NOMO-1 treated with DMSO at 0.1 percent for 48 hours (cell line): ENCODE measurements at regions not wholly inside any gene's neighbourhood (a gene's known extent, or its start where the extent isn't known, plus 50 kb on each side); places are given as distances from the start of the nearest gene placed in this dataset.
A peak's percentile ranks its signal among the peaks of the same experiment; 100 is the strongest.

Source experiments
- DNase-seq: peaks from one replicate; lab custom pipeline; 2025; ENCODE audit not compliant: unreplicated experiment; lab: John Stamatoyannopoulos, UW

DNA sequence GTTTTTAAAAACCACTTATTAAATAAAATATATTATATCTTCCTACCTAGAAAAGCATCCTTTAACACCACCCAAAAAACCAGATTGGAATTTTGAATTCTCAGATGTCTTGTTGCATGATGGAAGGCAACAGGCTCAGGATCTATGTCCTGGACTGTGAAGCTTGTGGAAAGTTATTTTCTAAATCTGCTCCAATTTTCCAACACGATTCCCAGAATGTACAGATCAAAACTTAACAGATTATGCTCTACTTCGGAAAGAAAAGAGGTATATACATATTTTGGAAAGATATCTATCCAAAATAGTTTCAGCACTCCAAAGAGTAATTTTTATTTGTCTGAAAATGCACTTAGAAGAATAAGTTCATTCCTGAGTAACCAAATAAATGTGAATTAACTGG lies 291.7 kb upstream of the EMCN start:
- no peak for DNase-seq

DNA sequence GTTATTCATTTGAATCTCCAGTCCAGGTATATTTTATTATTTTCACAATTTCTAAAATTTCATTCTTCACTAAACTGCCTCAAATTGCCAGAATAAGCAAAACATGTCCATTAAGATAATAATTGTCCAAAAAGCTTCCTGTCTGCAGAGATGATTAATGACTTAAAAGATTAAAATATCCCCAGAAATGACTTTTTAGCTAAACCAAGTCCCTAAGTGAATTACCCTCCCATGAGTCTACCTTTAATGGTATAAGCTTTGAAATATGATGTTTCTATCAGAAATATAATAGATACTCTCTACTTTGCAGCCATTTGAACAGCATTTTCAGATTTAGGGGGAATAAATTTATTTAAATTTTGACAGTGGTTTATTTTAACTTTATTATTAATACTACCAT lies 289.2 kb upstream of the EMCN start:
- DNase-seq: no peak

DNA sequence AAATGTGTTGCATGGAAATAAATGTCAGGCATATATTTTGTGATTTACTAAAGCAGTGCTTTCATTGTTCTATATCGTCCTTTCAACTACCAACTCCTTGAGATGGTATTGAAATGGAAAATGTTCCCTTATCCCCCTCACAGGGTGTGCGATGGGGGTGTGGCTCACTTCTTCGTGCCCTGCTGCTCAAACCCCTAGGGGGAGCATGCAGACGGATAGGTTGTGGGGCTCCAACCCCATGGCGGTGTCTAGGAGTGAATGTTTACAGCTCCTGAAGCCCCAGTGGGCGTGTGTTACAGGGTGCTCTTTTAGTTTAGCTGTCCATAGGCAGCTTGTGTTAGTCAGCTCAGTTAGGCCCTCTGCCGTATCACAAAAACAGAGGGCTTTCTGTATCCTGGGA lies 287.7 kb upstream of the EMCN start:
- DNase-seq: no peak

DNA sequence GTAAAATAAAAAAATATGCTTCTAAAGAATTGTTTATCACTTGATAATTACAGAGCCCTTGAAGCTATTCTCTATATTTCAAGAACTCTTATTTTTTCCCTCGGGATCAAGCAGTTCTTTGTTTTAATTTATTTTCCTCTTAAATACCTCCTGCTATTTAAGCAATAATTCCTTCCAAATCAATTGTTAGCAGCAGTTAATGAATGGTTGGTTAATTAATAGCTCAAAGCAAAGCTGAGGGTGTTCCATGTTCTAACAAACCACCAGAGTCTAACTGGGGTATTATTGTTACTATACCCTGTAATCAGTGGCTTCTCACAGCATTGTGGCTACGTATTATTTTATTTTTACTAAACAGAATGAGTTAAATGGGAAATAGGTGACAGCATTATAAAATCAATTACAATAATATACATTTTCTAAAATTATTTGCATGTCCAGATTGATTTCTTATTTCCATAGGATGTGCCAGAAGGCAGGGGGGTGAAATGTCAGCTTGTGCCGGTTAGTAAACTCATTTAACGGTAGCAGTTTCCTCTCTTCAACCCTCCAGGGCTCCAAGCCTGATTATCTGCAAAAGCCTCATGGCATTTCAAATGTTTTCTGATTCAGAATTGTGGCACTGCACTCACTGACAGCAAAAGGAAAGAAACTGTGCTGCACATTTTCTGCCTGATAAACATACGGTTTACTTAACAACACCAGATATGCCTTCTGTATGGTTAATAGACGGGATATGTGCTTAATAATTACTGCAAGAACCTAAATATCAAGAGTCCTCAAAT lies 286.9 kb upstream of the EMCN start:
- no peak for DNase-seq

DNA sequence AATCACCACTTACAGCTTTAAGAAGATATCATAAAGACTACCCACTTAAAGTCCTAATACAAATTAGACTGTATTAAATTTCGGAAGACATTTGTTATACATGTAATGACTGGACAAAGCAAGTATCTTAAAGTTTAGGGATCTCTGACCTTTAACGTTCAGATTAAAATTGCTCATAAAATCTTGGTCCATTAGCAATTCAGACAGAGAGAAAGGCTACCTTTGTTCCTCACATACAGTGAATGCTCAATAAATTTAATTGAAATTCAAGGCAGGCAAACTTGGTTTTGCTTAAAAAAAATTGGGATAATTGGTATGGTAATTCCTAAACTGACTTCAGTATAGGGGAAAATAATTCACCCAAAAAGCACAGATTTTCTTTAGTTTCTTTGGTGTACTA lies 285.9 kb upstream of the EMCN start:
- no peak for DNase-seq

DNA sequence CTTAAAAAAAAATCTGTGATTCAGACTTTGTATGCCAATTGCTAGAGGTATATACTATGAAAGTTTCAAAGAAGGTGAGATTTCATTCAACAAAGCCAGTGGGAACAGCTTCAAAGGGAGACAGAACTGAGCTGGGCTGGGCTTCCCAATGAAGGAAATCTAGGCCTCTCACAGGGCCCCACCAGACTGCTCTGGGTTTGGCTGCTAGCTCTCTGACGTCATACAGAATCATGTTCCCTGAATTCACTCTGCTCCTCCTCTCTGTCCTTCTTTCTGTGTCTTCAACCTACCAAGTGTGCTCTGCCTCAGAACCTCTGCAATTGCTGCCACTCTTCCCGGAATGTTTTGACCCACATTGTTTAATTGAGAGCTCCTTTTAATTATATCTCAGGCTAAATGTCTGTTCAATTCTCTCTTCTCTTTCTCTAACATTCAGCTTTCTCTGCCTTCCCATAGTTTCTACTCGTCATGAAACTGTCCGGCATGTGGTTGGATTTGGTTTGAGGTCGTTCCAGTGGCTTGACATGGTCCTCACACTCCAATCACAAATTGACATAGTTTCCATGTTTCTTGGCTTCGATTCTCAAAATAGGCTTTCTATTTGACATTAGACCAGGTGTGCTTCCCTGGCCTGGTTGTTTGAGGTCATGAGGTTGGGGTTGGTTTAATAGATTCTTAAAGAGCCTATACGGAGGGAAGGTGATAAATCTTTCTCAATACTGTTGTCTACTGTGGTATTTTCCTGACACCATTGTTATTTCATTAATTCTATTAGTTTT lies 282.1 kb upstream of the EMCN start:
- DNase-seq: no peak

DNA sequence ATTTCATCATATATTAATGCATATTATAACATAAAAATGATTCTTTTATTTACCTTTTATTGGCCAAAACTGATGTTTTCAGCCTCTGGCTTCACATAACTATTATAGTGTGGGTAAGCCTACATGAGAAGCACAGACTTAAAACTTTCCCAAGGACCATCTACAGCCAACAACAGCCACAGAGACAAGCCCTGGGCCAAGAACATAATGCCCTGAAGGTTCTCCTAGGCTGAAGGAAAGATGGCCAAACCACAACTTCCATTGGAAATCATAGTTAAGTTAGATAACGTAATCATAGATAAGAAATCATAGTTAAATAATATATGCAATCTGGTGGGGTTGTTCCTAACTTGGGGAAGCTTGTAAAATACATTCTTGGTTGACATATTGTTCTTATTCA lies 280.0 kb upstream of the EMCN start:
- DNase-seq: no peak

DNA sequence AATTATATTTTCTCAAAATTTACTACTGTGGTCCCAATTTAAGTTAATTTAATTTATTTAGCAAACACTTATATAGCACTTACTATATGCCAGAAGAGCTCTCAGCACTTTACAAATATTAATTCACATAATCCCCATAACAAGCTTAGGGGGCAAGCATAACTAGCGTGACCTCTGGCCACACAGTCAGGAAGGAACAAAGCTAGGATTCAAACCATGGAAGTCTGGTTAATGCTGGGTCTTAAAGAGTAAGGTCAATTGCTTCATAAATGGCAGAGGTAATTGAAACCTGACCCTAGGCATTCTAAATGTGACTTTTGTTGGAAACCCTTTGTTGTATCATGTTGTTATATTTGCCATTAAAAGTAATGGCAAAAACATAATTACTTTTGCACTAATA lies 279.5 kb upstream of the EMCN start:
- no peak for DNase-seq

DNA sequence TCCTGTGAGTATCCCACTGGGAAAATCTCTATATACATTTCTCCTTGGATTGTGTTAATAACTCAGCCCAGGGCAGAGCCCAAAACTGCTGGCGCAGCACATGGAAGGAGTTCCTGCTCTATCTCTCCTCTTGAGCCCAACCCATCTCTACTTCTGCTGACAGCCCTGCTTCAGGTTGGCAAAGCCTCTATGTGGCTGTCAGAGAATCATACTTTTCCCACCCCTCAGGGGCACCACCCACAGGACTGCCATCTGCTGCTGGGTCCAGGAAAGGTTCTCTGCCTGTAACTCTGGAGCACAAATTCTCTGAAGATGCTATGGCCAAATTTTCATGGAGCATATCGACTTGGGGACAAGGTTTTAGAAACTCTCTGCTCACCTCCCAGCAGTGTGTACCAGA lies 278.5 kb upstream of the EMCN start:
- no peak for DNase-seq

DNA sequence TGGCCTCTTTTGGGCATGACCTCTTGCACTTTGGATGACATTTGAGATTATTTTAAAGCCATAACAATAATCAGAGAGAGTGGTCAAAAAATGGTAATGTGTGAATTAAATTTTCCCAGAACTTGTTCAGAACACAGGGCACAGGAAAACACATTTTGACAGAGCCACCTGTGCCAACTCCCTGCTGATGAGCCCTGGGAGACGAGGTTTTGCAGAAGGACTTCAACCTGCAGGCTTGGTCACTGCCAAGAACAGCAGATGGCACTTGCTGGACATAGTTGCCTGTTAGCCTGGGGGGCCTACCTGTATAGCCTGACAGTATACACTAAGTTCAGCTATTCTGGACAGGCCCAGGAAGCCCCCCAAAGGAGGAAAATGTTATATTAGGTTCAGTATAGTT lies 277.8 kb upstream of the EMCN start:
- no peak for DNase-seq

DNA sequence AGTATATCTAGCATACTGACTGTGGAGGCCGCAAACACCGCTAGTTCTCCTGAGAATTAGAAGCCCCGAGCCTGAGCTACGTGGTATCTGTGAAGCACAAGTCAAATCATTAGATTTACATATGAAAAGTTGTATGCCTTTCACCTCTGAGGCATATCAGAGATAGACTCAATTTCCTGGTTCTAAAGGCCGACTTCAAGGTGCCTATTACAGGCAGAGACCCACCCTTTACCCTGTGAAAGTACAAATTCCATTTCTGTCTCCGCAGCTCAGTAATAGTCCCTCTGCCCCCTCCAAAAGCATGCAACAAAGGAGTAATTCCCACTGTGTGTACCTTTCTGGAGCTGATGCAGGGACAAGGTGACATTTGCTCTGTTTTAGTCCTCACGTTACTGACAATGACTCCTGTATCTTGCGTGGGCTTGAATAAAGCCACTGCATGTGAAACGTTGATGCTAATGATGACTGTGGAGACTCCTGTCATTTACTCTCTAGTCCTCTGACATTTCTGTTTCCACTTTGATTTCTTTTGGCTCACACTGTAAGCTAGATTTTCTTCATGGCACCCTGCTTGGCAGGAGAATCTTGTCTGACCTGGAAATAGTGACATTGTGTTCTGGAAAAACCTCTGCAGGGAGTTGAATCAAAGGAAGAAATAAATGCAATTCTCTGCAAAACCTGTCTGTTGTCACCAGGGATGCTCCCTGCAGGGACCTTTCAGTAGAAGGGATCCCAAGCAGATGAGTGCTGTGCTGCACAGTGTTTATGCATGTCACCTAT lies 273.2 kb upstream of the EMCN start:
- no peak for DNase-seq

DNA sequence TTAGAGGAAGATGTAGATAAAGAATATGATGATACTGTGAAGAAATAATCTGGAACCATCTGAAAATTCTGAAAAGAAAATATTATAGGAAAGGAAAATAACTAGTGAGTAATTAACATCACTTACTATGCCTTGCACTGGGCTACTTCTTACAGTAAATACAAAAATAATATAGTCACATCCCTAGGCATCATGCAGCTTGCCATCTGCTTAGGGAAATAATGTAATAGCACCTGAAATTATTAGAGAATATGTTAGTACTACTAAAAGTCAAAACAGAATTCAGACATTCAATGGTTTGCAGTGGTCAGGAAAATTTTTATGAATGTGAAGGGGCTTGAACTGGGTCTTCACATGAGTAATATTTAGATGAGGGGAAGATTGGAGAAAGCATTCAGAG lies 272.2 kb upstream of the EMCN start:
- DNase-seq: no peak

DNA sequence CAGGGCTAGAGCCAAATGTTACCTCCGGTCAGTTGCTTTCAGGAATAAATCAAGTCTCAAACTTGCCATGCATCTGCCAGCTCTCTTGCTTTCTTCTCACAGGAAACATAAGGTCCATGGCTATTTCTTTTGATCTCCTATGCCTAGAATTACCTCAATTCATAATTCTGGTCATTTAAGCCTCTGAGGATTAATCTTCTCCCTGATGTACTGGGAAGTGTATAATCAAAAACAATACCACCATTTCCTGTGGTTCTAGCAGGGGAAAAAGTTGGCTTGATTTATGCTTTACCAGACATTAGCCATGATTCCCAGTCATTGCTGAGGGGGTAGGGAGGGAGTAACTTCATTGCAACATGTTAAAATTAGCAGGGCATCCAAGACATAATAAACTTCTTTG lies 268.7 kb upstream of the EMCN start:
- no peak for DNase-seq

DNA sequence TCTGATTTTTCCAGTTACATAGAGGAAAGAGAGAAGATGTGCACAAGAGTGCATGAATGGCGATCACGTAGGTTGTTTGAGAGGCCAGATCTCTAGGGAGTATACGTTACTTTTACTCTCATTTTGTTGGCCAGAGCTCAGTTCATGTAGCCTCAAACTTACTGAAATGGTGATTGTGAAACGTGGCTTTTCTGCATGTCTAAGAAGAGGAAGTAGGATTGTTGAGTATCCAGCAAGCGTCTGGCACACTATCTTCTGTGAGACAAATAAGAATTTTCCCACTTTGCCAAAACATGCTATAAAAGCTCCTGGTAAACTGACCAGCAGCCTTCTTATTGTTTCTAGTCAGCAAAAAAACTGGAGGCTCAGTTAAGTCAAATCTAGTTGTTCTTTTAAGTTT lies 264.5 kb upstream of the EMCN start:
- peak; percentile 78 for DNase-seq

DNA sequence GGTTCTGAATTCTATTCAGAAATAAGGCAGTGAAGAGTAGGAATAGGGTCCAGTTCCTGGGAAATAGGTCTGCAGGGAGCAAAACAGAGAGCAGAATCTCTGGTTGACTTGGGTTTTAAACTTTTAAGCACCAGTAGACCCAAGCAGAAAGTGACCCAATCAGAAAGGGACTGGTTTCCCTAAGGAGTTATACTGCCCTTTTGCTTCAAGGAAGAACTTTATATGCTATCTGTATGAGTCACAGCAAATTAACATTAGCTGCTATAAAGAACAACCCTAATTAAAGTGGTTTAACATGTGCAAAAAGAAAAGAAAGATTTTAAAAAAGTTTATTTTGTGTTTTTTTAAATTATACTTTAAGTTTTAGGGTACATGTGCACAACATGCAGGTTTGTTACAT lies 263.6 kb upstream of the EMCN start:
- no peak for DNase-seq

DNA sequence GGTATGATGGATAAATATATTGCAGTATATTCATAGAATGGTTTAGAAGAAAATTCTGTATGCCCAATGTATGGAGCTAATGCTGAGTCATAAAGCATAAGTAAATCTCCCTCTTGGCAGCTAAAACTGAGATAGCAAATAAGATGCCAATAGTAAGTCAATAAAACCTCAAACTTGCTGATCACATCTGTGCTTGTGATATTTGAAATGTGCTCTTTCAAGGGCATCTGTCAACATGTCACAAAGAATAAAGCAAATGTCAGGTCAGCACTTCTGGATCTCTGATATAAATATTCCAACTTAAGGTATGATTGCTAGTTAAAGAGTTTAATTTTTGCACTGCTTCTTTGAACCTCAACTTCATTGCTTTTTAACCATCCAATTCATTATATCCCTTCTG lies 262.3 kb upstream of the EMCN start:
- DNase-seq: no peak

DNA sequence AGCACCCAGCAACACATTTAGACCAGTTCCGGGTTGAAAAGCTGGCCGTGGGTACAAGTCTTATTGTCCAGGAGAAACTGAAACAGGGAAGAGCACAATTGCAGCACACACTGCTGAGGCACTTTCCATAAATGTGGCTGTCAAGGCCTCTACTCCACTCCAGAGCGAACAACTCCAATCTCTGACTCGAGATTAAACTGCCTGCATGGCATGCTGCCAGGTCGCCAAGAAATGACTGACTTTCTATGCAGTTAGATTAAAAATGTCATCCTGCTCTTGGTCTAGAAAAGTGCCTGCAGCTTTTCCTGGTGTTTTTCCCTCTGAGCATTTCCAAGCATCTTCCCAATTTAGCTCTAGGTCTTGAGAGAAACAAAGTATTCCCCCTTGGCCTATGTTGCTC lies 260.6 kb upstream of the EMCN start:
- no peak for DNase-seq

DNA sequence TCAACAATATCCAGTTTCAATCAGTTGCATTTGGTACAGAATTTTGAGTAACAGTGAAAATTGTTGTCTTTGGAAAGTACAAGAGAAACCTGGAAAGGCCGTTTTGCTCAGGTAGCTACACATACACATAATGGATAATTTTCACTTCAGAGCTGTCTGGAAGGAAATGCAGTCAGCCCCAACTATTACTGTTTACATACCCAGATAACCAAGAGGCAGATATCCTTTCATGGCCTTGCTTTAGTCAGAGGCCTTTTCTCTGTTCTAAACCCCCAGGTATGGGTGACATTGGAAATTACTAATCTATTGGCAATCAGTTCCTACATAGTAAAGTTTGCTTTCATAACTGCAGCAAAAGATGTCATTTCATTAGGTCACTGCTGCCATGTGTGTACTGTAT lies 244.9 kb upstream of the EMCN start:
- DNase-seq: no peak

DNA sequence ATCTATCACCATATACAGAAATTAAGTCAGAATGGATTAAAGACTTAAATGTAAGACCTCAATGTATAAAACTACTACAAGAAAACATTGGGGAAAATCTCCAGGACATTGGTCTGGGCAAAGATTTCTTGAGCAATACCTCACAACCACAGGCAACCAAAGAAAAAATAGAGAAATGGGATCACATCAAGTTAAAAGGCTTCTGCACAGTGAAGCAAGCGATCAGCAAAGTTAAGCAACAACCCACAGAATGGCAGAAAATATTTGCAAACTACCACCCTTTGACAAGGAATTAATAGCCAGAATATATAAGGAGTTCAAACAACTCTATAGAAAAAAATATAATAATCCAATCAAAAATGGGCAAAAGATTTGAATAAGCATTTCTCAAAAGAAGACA lies 236.9 kb upstream of the EMCN start:
- DNase-seq: peak; percentile 68

DNA sequence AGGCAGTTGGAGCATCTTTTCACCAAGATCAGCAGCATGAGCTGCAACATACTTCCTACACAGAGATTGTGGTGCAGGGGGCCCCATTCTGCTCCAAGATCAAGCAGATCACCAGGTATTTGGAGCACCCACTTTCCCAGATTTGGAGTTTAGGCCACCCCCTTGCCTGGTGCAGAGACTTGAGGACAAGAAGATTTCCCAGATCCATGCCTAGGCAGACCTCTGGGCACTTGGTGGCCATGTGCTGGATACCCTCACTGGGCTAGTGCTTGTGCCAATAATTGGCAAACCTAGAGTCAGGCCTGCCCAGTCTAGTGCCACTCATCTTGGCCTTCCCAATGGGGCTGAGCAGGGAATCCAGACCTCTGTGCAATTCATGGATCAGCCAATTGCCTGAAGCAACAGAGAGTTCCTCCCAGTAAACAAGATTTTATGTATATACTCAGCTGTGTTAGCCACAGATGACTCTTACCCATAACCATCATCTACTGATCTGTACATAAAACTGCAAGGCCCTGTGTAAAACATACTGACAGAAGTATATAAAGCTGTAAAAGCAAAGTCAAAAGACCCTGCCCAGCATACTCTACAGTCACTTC lies 228.4 kb upstream of the EMCN start:
- no peak for DNase-seq

DNA sequence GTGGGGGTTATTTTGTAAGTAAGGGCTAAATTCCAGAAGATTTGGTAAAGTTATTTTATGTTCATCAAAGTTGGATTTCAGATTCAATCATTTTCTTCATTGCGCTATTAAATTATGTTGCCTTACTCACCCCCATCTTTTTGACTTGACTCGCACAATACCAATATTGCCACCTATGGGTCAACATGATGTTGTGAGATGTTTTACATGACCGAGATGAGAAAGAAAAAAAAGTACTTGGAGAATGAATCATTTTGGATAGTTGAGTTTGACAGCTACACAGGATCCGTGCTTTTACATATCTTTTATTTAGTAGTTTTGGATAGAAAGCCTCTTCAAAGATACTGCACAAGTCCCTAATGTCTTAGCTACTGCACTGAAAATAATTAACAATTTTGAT lies 224.2 kb upstream of the EMCN start:
- peak; percentile 6 for DNase-seq

DNA sequence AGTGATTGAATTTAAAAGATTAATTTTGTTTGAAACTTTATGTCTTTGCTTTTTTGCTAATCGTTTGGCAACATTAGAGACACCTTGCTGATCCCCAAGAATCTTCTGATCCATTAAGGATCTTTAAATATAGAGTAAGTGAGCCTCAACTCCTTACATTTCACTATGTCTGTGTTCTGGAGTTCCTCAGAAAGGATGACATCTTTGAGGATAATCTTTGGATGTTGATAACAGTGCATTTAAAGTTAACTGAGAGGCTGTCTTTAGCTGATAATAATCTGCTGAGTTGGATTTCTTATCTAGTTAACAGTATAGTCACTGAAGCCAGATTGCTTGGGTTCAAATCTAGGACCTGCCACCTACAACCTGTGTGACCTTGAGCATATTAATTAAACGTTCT lies 221.6 kb upstream of the EMCN start:
- no peak for DNase-seq
